Lower leg skin (tissue), 3 donors: ENCODE measurements at regions not wholly inside any gene's neighbourhood (a gene's known extent, or its start where the extent isn't known, plus 50 kb on each side); places are given as distances from the start of the nearest gene placed in this dataset.

ENCODE experiments used
- CTCF ChIP-seq, 3 donors: fragments of 450-650 bp; IDR thresholded peaks; one replicate each; pipeline ENCODE4 v1.5.1; 2016; ENCODE audit warnings: antibody characterized with exemption in 3 of 3, mild to moderate bottlenecking in 3 of 3, moderate library complexity in 2 of 3
- POLR2A ChIP-seq, 2 donors: fragments of 450-650 bp; IDR thresholded peaks; one replicate each; pipeline ENCODE4 v1.6.1; 2016 to 2017; ENCODE audit warnings: antibody characterized with exemption in 2 of 2, mild to moderate bottlenecking in 1 of 2, moderate library complexity in 1 of 2

GRCh38 chr2:60066096-60066839, 487.2 kb downstream of the BCL11A start:
- no peak for TF ChIP-seq CTCF (IDR thresholded peaks at IDR 0.05)
- TF ChIP-seq POLR2A (IDR thresholded peaks at IDR 0.05), result no peak
